HG02588 (cell line): ENCODE measurements at regions not wholly inside any gene's neighbourhood (a gene's known extent, or its start where the extent isn't known, plus 50 kb on each side); places are given as distances from the start of the nearest gene placed in this dataset.
A peak's percentile ranks its signal among the peaks of the same experiment; 100 is the strongest.
"Not testable (repeated sequence)": the region's sequence is repeated elsewhere in the genome, so short reads cannot be mapped to it uniquely, and the experiment has no call there.

Experiments used
- ATAC-seq: cut with Tn5 transposase; IDR thresholded peaks from one replicate; pipeline ENCODE4 v1.9.1; 2021; ENCODE audit warnings: mild to moderate bottlenecking, moderate library complexity; ENCODE audit not compliant: unreplicated experiment

- ATAC-seq = no peak
Measured at GRCh38 chr10:55782181-55782580, 578.9 kb downstream of the ZWINT start.

- no peak for ATAC-seq
Measured at GRCh38 chr10:55766212-55766611, 594.8 kb downstream of the ZWINT start.

GRCh38 chr10:55750458-55750857 lies 610.6 kb downstream of the ZWINT start:
- no peak for ATAC-seq

DNA sequence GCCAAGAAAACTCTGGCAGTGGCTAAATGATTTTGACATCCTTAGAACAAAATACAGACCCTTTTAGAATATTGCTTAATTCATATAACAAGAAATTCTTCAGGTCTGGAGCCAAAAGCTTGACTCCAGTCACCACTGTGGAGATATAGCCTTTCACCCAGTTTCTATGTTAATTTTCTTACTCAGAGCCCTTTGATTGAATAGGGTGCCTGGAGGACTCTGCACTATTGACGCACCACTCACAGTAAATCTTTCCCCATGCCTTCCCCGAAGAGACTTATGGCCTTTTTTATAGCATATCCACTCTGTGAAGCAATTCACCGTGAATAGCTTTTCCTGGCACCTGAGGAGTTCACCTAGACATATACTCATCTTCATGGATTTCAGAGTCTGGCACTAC lies 613.8 kb downstream of the ZWINT start:
- no peak for ATAC-seq

DNA sequence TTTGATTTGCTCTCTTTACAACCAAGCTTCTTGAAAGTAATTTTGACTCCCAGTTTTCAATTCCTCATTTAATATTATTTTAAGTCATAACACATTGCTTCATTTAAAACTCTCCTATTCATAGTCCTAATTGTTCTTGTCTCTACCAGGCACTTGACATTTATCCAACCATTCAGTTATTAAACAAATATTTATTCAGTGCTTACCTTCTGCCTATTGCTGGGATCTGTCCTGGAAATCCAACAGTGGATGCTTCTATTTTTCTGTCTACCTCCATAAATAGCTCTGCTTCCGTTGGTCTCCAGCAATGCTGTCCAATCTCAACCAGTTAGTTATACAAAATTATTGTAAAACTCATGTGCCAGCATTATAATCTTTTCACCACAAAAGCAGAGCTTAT lies 615.1 kb downstream of the ZWINT start:
- no peak for ATAC-seq

DNA sequence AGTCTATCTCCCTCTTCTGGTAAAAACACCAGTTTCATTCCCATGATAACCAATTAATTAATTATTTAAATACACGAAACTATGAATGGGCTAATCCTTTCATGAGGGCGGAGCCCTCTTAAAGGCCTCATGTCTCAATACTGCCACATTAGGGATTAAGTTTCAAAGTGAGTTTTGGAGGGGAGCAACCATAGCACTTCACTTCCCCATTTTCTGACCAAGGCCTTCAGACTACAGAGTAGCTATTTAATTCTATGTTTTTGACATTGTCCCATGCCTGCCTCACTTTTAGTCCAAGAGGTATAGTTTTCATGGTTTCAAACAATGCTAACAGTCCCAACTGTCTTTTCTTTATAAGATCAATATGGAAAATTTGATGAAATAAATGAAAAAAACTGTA lies 618.6 kb downstream of the ZWINT start:
- no peak for ATAC-seq

- ATAC-seq = not testable (repeated sequence)
Measured at GRCh38 chr10:55740767-55741166, 620.3 kb downstream of the ZWINT start.

DNA sequence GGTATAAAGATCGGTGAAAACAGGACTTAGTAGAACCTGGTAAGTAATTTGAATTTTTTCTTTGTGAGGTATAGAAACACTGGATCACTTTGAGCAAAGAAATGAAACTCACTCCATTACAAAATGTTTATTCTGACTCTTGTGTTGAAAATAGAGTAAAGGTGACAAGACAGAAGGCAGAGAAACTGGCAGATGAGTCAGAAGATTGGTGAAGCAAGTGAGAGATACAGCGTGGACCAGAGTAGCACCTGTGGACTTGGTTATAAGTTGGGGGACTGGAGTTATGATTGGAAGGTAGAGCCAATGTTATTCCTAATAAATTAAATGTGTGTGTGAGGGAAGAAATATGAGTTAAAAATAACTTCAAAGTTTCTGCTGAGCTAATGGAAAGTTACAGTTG lies 620.9 kb downstream of the ZWINT start:
- no peak for ATAC-seq

DNA sequence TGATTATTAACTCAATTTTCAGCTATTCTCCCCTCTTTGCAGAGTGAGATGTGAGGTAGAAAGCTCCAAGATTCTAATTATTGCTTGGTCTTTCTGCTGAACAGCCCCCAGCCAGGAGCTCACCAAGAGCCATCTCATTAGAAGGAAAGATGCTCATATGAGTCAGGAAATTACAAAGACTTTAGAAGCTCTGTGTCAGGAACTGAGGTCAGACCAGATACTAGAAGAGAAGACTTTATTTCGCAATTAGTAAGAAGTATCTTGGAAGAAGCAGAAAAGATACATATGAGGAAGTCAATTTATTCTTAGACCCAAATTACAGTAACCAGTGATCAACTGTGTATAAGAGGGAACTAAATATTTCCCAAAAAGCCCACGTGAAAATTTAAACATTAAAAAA lies 626.9 kb downstream of the ZWINT start:
- no peak for ATAC-seq

GRCh38 chr10:55704950-55705349 lies 656.1 kb downstream of the ZWINT start:
- no peak for ATAC-seq

DNA sequence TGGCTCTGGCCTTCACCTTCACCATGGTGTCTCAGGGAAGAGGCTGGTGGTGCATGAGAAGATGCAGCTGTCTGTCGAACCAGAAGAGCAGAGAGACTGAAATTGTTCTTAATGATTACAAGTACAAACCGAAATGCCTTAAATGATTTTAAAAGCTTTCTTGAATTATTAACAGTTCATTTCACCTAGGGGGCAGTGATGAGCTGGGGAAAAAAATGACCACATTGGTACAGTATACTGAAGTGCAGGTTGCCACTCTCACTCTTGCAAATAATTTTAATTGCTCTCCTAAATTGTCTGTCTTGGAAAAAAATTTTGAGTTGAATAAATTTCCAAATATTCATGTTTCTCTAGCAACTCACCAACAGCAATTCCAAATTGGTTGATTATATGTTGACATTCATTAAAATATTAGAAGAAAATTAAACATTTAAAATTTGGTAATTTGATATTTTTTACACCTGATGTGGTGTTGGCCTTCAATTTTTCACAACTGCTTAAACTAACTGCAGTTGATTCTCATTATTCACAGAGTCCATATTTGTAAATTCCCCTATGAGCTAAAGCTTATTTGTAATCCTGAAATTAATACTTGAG lies 692.6 kb downstream of the ZWINT start:
- no peak for ATAC-seq

GRCh38 chr10:55653531-55653930 lies 707.5 kb downstream of the ZWINT start:
- no peak for ATAC-seq

DNA sequence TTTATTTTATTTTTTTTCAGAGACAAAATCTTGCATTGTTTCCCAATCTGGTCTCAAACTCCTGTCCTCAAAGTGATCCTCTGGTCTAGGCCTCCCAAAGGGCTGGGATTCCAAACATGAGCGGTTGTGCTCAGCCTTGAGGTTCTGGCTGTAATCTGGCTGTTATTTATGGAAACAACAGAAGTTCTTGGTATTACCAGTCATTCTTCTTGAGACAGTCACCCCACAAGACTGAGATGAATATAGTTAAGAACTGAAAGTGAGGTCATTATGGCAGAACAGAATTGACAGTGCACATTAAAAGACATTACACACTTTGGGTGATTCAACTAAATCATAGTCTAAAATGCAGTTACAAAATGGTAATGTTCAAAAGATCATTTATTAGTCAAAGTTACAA lies 719.5 kb downstream of the ZWINT start:
- no peak for ATAC-seq

GRCh38 chr10:55631071-55631654 lies 729.9 kb downstream of the ZWINT start:
- peak; percentile 95 for ATAC-seq

DNA sequence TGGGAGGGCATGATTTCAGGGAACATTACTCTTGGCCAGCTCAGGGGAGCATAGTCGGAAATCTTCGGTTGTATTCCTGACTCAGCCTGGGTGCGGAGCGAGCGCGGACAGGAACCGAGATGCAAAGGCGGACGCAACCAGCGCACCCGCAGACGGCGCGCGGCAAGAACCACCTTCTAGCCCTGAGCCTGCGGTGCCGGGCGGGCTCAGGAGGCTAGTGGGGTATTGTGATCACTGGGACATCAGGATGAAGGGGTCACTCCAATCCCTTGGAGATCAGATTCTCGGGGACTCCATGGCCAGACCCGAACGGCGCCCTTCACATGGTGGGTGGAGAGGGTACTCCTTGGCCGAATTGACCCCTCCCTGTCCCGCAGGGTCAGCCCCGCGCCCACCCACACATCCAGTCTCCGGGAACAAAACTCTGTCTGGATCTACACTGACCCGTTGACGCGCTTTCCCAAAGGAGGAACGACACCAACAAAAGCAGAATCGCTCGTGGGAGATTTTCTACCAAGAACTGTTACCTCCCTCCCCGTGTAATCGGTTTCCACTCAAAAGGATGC lies 730.5 kb downstream of the ZWINT start:
- ATAC-seq = no peak

DNA sequence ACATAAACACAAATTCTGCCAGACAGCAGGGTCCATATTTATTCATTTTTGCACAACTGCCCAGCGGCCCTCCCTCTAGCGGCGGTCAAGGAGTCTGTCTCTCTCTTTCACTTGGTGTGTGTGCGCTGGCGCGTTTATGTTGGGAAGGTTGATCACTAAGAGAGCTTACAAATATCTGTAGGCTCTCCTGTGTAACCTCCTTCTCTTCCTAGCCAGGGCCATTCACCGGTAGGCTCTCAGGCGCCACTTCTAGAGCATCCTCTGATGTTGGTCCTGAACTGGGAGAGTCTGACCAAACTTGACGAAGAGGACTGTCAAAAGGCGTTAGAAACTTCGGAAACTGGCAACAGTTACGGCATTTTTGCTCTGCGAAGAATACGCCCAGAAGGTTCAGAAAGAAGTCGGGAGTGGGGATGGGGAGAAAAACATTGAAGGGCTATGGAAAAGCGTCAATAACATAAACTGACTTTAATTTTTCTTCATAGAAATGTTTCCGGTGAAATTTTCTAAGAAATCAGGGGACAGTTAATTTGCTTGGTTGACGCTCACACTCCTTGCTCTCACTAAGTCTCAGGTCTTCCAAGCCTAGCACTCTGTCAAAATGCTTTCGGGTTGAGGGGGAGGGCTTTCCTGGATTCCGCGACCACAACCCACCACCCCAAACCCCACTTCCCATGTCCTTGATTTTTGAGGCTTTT lies 731.1 kb downstream of the ZWINT start:
- no peak for ATAC-seq

- no peak for ATAC-seq
Measured at GRCh38 chr10:55628260-55628701, 732.8 kb downstream of the ZWINT start.

DNA sequence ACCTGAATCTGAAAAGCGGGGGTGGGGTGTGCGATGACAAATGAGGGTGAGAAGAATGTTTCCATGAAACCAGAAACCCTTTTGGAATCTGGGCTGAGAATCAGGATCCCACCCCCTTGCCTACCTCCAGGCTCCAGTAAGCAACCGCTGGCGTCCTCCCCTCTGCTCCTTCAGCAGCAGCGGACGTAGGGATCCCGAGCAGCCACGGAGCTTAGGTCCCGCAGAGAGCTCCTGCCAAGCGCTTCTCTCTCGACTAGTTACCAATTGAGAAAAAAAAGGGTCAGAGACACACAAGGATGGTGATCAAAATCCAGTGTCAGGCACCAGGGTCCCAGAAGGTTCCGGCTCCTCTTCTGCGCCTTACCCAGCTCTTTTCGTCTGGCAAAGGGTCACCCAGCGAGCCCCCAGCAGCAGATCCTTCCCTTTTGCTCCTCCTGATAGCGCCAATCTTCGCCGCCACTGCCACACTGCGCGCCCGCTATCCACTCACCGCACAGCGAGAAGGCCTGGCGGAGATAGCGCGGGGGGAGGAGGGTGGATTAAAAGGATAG lies 733.5 kb downstream of the ZWINT start:
- ATAC-seq = no peak

DNA sequence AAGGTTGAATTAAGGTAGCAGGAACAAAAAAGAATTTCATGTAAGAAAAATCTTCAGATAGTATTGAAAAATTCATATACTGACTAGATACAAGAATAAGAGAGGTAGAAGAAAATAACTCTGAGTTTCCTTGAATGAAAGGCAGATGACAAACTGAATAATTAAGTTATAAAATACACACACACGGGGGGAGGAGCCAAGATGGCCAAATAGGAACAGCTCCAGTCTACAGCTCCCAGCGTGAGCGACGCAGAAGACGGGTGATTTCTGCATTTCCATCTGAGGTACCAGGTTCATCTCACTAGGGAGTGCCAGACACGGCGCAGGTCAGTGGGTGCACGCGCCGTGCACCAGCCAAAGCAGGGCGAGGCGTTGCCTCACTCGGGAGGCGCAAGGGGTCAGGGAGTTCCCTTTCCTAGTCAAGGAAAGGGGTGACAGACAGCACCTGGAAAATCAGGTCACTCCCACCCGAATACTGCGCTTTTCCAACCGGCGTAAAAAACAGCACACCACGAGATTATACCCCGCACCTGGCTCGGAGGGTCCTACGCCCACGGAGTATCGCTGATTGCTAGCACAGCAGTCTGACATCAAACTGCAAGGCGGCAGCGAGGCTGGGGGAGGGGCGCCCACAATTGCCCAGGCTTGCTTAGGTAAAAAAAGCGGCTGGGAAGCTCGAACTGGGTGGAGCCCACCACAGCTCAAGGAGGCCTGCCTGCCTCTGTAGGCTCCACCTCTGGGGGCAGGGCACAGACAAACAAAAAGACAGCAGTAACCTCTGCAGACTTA lies 759.2 kb downstream of the ZWINT start:
- not testable (repeated sequence) for ATAC-seq

GRCh38 chr10:55551603-55552002 lies 750.6 kb upstream of the PCDH15 start:
- ATAC-seq = no peak

DNA sequence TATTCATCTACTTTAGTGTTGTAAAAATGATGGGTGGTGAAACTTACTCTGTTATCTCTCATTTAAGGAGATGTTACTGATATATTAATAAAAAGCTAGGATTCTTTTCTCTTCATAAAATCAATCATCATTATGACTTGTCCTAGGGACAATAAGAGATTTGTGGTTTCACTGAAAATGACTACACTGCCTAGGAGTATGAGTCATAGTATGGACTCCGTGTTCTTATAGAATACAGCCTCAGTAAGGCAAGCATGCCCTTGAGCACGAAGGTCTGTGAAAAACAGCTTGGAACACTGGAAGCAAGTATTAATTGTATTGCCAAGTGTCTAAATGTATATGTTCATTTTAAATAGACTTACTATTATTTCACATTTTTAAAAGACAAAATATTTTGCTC lies 749.2 kb upstream of the PCDH15 start:
- ATAC-seq = no peak
